GM10266 (cell line): ENCODE measurements at regions not wholly inside any gene's neighbourhood (a gene's known extent, or its start where the extent isn't known, plus 50 kb on each side); places are given as distances from the start of the nearest gene placed in this dataset.
A peak's percentile ranks its signal among the peaks of the same experiment; 100 is the strongest.

Source experiments
- DNase-seq: peaks from one replicate; pipeline ENCODE4 v3.0.0; 2012; ENCODE audit errors: extremely low spot score
- CTCF ChIP-seq: IDR thresholded peaks from 2 replicates; pipeline ENCODE4 v1.5.1; 2012; ENCODE audit warnings: mild to moderate bottlenecking, low read depth; ENCODE audit not compliant: control insufficient read depth, insufficient read depth; ENCODE audit errors: missing control alignments

- peak; percentile 19 for DNase-seq
- peak; percentile 58 for TF ChIP-seq CTCF
Measured at GRCh38 chr1:185681034-185681633, 53.1 kb upstream of the HMCN1 start.

GRCh38 chr1:185680453-185680852 lies 53.7 kb upstream of the HMCN1 start:
- DNase-seq: no peak
- no peak for TF ChIP-seq CTCF

- DNase-seq: no peak
- TF ChIP-seq CTCF: no peak
Measured at GRCh38 chr1:185679220-185679619, 55.0 kb upstream of the HMCN1 start.

- no peak for TF ChIP-seq CTCF
- DNase-seq: no peak
Measured at GRCh38 chr1:185676969-185677368, 57.2 kb upstream of the HMCN1 start.

GRCh38 chr1:185674201-185674600 lies 60.0 kb upstream of the HMCN1 start:
- TF ChIP-seq CTCF: no peak
- no peak for DNase-seq

- no peak for TF ChIP-seq CTCF
- no peak for DNase-seq
Measured at GRCh38 chr1:185672719-185673360, 61.4 kb upstream of the HMCN1 start.

- DNase-seq: no peak
- peak; percentile 15 for TF ChIP-seq CTCF
Measured at GRCh38 chr1:185670187-185670627, 64.0 kb upstream of the HMCN1 start.
